Stomach (tissue), 8 donors: ENCODE measurements at regions not wholly inside any gene's neighbourhood (a gene's known extent, or its start where the extent isn't known, plus 50 kb on each side); places are given as distances from the start of the nearest gene placed in this dataset.

Source experiments
- DNase-seq, 2 donors: peaks; one replicate each; pipeline versions ENCODE4 v3.0.0 to v3.0.0-alpha.2; 2013 to 2019
- H3K27ac ChIP-seq, 5 donors: fragments of 200-600 bp in 4 of 5; sonication (generic) in 4 of 5; one replicate each; pipeline ENCODE4 v1.5.1; 2013 to 2019; ENCODE audit warnings: mild to moderate bottlenecking in 1 of 5, moderate library complexity in 1 of 5
- H3K27me3 ChIP-seq, 3 donors: fragments of 200-600 bp; sonication (generic); one replicate each; pipeline ENCODE4 v1.5.1; 2017 to 2019; ENCODE audit warnings: mixed run types in 1 of 3
- H3K36me3 ChIP-seq, 4 donors: fragments of 200-600 bp; sonication (generic); 1 replicate in 3 of 4; 2 replicates in 1 of 4; pipeline ENCODE4 v1.5.1; 2016 to 2019
- H3K4me1 ChIP-seq, 4 donors: fragments of 200-600 bp; sonication (generic); one replicate each; pipeline ENCODE4 v1.5.1; 2016 to 2019
- H3K4me3 ChIP-seq, 4 donors: fragments of 200-600 bp; sonication (generic) in 3 of 4; one replicate each; pipeline ENCODE4 v1.5.1; 2016 to 2019; ENCODE audit warnings: mild to moderate bottlenecking in 1 of 4
- H3K9me3 ChIP-seq, 4 donors: fragments of 200-600 bp; sonication (generic); one replicate each; pipeline ENCODE4 v1.5.1; 2016 to 2019
- EP300 ChIP-seq: sonication (generic); formaldehyde crosslinking; IDR thresholded peaks from one replicate; pipeline ENCODE4 v1.6.1; 2017; ENCODE audit warnings: antibody characterized with exemption
- POLR2A ChIP-seq, 4 donors: fragments of 450-650 bp; IDR thresholded peaks; one replicate each; pipeline ENCODE4 v1.6.1; 2016; ENCODE audit warnings: antibody characterized with exemption in 4 of 4, control low read depth in 2 of 4, mild to moderate bottlenecking in 1 of 4, moderate library complexity in 1 of 4
- POLR2AphosphoS5 ChIP-seq, 3 donors: sonication (generic); formaldehyde crosslinking; IDR thresholded peaks; one replicate each; pipeline ENCODE4 v1.6.1; 2016; ENCODE audit warnings: antibody characterized with exemption in 3 of 3
- WGBS, 5 donors: extraction: QIAGEN DNeasy Blood & Tissue Kit in 3 of 5; methylation state at CpG; one replicate each; pipeline versions ENCODE4 v1.1.5 to v1.1.7; 2013 to 2018; 5-methylcytosine and 5-hydroxymethylcytosine counted together
- intact Hi-C: fragments of 100-400 bp; cut with DNase I; formaldehyde crosslinking; loops from one replicate; pipeline ENCODE4 v1.15.1; 2023; ENCODE audit warnings: low total_unique reads
- TF ChIP-seq, protein P1 (sequence below), 7 experiments: fragments of 450-650 bp in 4 of 7; fragments of 200-600 bp in 3 of 7; sonication (generic) in 3 of 7; IDR thresholded peaks; one replicate each; pipeline ENCODE4 v1.5.1; 2016 to 2019; ENCODE audit warnings: antibody characterized with exemption in 7 of 7, control low read depth in 2 of 7, mild to moderate bottlenecking in 1 of 7
- donor health status: healthy with polysubstance abuse.
- donor health status: Bipolar disorder and iron deficiency.
- donor health status: healthy.

DNA sequence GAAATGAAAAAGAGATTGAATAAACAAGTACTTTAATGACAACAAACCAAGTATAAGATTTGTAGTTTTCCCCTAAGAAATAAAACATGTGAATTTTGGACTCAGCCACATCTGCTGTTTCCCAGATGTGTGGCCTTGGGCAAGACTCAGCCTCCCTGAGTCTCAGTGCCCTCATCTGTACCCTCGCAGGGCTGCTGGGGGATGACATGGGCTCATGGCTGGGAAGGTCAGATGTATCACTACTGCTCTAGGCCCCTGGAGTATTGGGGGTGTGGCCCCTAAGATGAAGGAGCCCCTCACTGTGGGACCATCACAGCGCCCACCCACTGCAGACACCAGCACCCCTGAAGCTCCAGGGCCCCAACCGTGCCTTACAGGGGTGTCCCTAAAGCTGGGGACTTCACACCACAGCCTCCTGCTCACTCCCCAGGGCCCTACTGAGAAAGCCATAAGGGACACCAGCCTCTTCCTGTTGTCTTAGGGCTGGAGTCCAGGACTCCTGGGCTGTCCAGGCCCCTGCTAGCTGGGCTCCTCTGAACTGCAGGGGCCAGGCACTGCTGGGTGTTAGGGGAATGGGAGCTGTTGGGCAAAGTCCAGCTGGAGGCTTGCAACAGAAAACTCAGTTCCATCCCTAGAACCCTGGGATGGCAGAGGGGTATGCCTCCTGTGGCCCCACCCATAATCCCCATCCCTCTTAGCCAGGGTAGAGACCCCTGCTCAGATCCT, 104.0 kb upstream of the WNT4 start:
- no peaks in the 10 kb centered on the region for H3K9me3 ChIP-seq
- DNase-seq: no peak
- peak overlapping the region in 1 of 5 donors; percentile 56 for H3K27ac ChIP-seq
- no peaks in the 10 kb centered on the region for H3K4me1 ChIP-seq
- intact Hi-C loops: no loop called here
- no peak overlapping the region for H3K4me3 ChIP-seq
- 78 to 93% (median 87%) methylated on average over 2 to 3 of the region's 3 CpGs for WGBS, 5 donors
- H3K27me3 ChIP-seq: peaks cover 0 to 25% (median 0%) of the 10 kb centered on the region in 3 donors
- TF ChIP-seq POLR2A (IDR thresholded peaks at IDR 0.05): no peak
- TF ChIP-seq POLR2AphosphoS5 (IDR thresholded peaks at IDR 0.05): no peak
- H3K36me3 ChIP-seq: no peaks in the 10 kb centered on the region

DNA sequence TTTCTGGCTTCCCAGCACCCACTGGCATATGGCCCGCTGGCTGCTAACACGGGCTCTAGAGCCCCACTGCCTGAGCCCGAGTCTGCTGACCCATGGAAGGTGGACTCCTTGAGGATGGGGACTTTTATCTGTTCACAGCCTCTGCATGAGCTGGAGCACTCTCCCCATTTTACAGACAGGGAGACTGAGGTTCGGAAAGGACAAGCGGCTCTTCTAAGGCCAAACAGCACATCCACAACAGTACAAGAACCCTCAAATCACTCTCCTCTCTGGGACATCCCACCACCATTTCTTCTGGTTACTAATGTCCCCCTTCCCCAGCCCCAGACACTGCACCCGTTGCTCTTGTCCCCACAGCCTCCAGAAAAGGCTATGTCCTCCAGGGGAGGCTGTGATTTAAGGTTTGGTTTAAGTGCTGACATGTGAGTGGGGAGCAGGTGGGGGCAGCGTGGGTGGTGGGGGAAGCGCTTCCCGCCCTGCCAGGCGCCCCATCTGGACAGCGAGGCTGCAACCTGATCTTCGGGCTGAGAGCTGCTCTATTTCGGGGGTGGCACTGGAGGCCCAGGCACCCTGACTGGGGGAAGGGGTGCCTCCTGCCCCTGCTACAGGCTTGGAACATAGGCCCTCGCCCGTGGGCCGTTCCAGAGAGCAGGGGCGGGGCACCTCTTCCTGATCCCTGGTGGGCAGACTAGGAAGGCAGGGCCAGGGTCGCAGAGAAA, 104.8 kb upstream of the WNT4 start:
- H3K36me3 ChIP-seq: no peaks in the 10 kb centered on the region

DNA sequence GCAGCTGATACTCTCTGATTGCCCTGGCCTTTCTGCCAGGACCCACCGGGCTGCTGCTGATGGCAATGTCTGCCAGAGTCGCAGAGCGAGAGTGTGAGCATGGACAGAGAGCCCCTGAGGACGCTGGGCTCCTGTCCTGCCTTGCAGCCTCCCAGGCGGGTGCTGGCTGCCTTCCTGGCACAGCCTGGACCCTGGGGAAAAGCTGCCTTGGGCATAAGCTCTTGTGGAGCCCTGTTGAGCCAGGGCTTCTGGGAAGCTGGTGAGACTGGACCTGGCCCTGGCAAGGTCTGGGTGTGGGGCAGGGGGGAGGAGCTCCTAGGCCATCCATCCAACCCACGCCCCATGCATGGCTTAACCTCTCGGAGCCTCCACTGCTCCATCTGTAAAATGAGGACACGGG, 105.8 kb upstream of the WNT4 start:
- Histone ChIP-seq H3K4me1 (peaks cover 0 to 7% (median 2%) of the 10 kb centered on the region in 4 donors), H3K4me3 (no peak overlapping the region), H3K27me3 (peaks cover 0 to 35% (median 0%) of the 10 kb centered on the region in 3 donors), H3K9me3 (no peaks in the 10 kb centered on the region), H3K36me3 (no peaks in the 10 kb centered on the region), H3K27ac (no peak overlapping the region)
- TF ChIP-seq, protein P1, sequence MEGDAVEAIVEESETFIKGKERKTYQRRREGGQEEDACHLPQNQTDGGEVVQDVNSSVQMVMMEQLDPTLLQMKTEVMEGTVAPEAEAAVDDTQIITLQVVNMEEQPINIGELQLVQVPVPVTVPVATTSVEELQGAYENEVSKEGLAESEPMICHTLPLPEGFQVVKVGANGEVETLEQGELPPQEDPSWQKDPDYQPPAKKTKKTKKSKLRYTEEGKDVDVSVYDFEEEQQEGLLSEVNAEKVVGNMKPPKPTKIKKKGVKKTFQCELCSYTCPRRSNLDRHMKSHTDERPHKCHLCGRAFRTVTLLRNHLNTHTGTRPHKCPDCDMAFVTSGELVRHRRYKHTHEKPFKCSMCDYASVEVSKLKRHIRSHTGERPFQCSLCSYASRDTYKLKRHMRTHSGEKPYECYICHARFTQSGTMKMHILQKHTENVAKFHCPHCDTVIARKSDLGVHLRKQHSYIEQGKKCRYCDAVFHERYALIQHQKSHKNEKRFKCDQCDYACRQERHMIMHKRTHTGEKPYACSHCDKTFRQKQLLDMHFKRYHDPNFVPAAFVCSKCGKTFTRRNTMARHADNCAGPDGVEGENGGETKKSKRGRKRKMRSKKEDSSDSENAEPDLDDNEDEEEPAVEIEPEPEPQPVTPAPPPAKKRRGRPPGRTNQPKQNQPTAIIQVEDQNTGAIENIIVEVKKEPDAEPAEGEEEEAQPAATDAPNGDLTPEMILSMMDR (IDR thresholded peaks at IDR 0.05): no peak
- no peak for TF ChIP-seq POLR2A (IDR thresholded peaks at IDR 0.05)
- no peak for TF ChIP-seq POLR2AphosphoS5 (IDR thresholded peaks at IDR 0.05)
- no peak for TF ChIP-seq EP300
- no peak for DNase-seq
- intact Hi-C loops: no loop called here
- 67 to 83% (median 72%) methylated on average over 2 to 8 of the region's 8 CpGs for WGBS, 5 donors

More for the DNA sequence above, 104.8 kb upstream of the WNT4 start:
- Histone ChIP-seq H3K4me3 (no peak overlapping the region), H3K27ac (no peak overlapping the region), H3K4me1 (peaks cover 0 to under 1% (median 0%) of the 10 kb centered on the region in 4 donors), H3K27me3 (peaks cover 0 to 32% (median 0%) of the 10 kb centered on the region in 3 donors), H3K9me3 (no peaks in the 10 kb centered on the region)
- 73 to 83% (median 76%) methylated on average over 14 to 18 of the region's 18 CpGs for WGBS, 5 donors
- DNase-seq: no peak
- TF ChIP-seq POLR2AphosphoS5 (IDR thresholded peaks at IDR 0.05) (no peak), EP300 (no peak), POLR2A (IDR thresholded peaks at IDR 0.05) (no peak)
- TF ChIP-seq, protein P1 (IDR thresholded peaks at IDR 0.05): no peak
- intact Hi-C loops: no loop called here

DNA sequence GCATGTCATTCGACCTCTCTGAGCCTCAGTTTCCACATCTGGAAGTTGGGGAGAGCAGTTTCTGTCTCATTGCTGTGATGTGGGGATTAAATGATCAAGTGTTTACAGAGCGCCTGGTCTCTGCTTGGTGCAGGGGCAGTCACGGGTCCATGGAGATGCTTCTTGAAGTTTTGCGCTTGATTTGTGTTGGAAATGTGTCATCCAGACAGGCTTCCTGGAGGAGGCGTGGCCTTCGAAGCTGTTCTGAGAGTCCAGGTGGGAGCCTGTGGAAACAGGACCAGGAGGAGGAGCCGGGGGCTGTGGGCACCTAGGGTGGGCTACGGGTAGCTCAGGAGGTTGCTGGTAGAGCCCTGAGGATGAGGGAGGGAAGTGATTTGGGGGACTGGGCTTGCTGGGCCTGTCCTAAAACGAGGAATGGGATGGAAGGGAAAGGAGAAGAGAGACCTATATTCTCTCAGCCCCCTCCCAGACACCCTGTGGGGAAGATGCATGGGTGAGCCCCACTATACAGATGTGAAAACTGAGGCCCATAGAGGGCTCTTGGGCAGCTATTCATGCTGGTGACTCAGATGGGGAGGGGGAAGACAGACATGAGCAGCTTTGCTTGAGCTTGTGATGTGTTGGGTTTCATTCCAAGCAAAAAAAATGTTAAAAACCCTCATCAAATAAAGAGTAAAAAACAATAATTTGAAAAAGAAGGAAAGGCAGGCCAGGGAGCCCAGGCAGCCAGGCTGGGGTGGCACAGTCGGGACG, 107.2 kb upstream of the WNT4 start:
- no peak for TF ChIP-seq EP300
- TF ChIP-seq, protein P1 (IDR thresholded peaks at IDR 0.05): no peak
- TF ChIP-seq POLR2AphosphoS5 (IDR thresholded peaks at IDR 0.05): no peak
- no peak for TF ChIP-seq POLR2A (IDR thresholded peaks at IDR 0.05)
- peaks cover 0 to 11% (median 7%) of the 10 kb centered on the region in 4 donors for H3K4me1 ChIP-seq
- peaks cover 0 to 35% (median 0%) of the 10 kb centered on the region in 3 donors for H3K27me3 ChIP-seq
- intact Hi-C loops: no loop called here
- no peak for DNase-seq
- H3K27ac ChIP-seq: no peak overlapping the region
- 81 to 91% (median 86%) methylated on average over 11 of the region's 11 CpGs for WGBS, 5 donors
- no peaks in the 10 kb centered on the region for H3K9me3 ChIP-seq
- H3K36me3 ChIP-seq: no peaks in the 10 kb centered on the region
- no peak overlapping the region for H3K4me3 ChIP-seq
